ENCODE measurements at regions not wholly inside any gene's neighbourhood (a gene's known extent, or its start where the extent isn't known, plus 50 kb on each side); places are given as distances from the start of the nearest gene placed in this dataset.

DNA sequence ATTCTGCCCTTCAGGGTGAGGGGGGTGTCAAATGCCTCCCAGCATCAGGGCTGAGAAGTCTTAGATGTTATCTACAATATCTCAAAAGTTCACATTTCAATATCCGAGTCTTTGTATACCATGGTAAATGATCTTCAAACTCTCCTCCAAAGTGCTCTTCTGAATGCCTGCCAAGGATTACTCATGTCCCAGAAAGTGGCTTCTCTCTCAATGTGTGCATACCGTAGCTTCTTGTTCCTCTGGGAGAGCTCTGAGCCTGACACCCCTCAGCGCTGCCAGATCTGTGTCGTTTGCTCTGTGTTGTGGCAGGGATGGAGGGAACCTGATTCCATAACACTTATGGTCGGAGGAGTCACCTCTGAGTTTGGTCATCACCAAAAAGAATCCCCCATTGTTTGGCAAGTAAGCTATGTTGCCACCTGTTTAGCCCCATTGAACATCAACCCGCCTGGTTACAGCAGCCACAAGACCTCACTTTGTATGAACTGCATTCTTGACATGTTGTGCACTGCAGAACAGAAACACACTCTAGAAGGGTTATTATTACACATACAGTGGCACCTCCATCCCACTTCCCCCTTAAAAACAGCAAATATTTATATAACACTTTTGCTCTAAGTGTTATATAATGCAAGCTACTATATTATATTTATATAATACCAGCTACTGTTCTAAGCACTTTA is 163.1 kb upstream of the MIR17HG start:
- Mint-ChIP-seq H3K27me3 (peaks cover 17% of the 10 kb centered on the region), H3K4me3 (no peak overlapping the region), H3K4me1 (no peaks in the 10 kb centered on the region), H3K36me3 (ENCODE audit: low read depth) (no peaks in the 10 kb centered on the region), H3K27ac (no peak overlapping the region)
- DNase-seq (no peak), ATAC-seq (no peak)
- no peaks in the 10 kb centered on the region for H3K9me3 ChIP-seq (ENCODE audit: control insufficient read depth, low read length, poor library complexity, severe bottlenecking)

DNA sequence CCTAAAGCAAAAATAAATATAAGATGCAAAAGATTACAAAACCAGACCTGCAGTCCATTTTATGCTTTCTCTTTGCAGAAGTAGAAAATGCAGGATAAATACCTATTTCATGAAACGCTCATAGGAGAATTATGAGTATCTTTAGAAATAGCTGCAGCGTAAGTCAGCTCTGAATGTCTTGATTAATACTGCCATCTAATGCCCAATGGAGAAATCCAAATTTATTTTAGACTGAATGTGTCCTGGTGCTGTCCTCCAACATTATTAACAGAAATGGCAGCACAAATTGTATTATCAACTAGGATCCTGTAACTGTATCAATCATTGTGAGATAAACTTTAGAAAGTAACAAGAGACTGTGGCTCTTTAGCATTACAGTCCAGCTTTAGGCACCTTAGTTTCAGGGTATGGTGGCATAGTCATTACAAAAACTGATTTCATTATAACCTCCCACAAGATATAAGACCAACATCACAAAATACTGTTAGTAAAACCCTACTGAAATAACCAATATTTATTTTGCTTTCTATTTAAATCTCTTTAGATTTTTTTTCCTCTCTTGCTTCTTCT is 162.1 kb upstream of the MIR17HG start:
- Mint-ChIP-seq H3K27me3 (peaks cover 17% of the 10 kb centered on the region), H3K4me3 (no peak overlapping the region), H3K36me3 (ENCODE audit: low read depth) (no peaks in the 10 kb centered on the region), H3K4me1 (no peaks in the 10 kb centered on the region), H3K27ac (no peak overlapping the region)
- ATAC-seq (no peak), DNase-seq (no peak)
- no peaks in the 10 kb centered on the region for H3K9me3 ChIP-seq (ENCODE audit: control insufficient read depth, low read length, poor library complexity, severe bottlenecking)

DNA sequence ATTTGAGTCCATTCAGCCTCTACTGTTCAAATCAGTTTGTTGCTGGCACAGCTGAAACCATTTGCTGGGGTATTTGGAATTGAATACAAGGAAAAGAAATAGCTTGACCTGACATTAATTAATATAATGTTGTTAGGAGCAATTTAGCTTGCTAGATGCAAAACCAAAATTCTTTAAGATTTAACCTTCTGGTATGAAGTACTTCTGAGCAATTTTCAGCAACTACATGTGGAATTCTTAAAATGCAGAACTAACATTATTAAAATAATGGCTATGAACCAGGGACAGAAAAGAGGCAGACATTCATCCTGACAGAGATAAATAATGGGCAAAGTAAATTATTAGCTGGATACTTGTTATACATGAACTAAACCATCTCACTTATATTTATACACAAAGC is 160.0 kb upstream of the MIR17HG start:
- H3K9me3 ChIP-seq (ENCODE audit: control insufficient read depth, low read length, poor library complexity, severe bottlenecking), result no peaks in the 10 kb centered on the region
- ATAC-seq, result no peak
- no peaks in the 10 kb centered on the region for H3K36me3 Mint-ChIP-seq (ENCODE audit: low read depth)
- H3K27ac Mint-ChIP-seq, result no peak overlapping the region
- no peaks in the 10 kb centered on the region for H3K4me1 Mint-ChIP-seq
- DNase-seq, result no peak
- H3K27me3 Mint-ChIP-seq, result peaks cover 17% of the 10 kb centered on the region
- no peak overlapping the region for H3K4me3 Mint-ChIP-seq

DNA sequence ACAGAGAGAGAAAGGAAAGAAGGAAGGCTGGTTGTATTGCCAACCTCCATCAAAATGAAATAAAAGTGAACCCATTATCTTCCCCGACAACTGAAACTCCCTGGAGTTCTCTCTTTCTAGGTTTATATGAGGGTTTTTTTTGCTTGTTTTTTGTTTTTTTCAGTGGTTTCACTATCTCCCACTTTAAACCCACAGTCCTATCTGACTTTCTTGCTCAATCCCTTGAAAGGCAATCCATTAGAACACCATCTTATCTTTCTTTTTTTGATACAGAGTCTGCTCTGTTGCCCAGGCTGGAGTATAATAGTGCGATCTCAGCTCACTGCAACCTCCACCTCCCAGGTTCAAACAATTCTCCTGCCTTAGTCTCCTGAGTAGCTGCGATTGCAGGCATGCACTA is 158.0 kb upstream of the MIR17HG start:
- H3K4me3 Mint-ChIP-seq, result no peak overlapping the region
- no peaks in the 10 kb centered on the region for H3K9me3 ChIP-seq (ENCODE audit: control insufficient read depth, low read length, poor library complexity, severe bottlenecking)
- no peak overlapping the region for H3K27ac Mint-ChIP-seq
- DNase-seq, result no peak
- no peaks in the 10 kb centered on the region for H3K36me3 Mint-ChIP-seq (ENCODE audit: low read depth)
- no peak for ATAC-seq
- no peaks in the 10 kb centered on the region for H3K4me1 Mint-ChIP-seq
- H3K27me3 Mint-ChIP-seq, result peaks cover 9% of the 10 kb centered on the region

DNA sequence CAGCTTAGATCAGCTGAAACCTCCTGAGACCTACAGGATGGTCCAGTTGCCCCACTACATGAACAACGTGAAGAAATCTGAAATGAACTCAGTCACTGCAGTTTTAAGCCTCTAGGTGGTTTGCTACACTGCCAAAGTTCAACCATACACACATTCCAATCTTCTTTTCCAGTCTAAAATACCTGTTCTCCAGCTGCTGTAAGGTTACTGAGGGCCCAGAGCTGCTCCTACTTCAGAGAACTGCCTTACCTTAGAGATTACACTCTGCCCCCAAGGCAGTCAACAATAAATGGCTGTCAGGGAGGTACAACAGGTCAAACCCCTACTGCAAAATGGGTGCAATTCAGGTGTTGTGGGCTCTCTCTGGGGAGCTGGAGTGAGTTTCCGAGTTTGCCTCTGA is 154.1 kb upstream of the MIR17HG start:
- Mint-ChIP-seq H3K27ac (no peak overlapping the region), H3K4me1 (no peaks in the 10 kb centered on the region), H3K36me3 (ENCODE audit: low read depth) (no peaks in the 10 kb centered on the region), H3K4me3 (no peak overlapping the region), H3K27me3 (peaks cover 8% of the 10 kb centered on the region)
- ATAC-seq, result no peak
- H3K9me3 ChIP-seq (ENCODE audit: control insufficient read depth, low read length, poor library complexity, severe bottlenecking), result no peaks in the 10 kb centered on the region
- no peak for DNase-seq

DNA sequence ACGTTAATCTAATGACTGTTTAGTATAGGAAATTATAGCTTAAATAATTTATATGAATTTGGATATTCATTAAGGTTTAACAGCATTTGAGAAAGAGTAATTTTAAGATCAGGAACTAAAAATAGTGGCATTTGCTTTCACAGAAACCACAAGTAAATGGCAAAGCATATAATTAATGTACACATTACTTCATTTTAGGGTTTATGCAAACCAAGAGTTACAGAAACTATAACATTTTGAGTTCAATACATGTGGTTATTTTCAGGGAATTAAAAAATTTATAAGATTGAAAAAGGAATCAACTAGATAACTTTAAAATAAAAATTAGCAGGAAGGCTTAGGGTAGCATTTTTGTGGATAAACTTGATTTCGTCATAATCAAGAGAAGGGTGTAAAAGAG is 151.7 kb upstream of the MIR17HG start:
- Mint-ChIP-seq H3K4me1 (no peaks in the 10 kb centered on the region), H3K36me3 (ENCODE audit: low read depth) (no peaks in the 10 kb centered on the region), H3K27me3 (peaks cover 11% of the 10 kb centered on the region), H3K27ac (no peak overlapping the region), H3K4me3 (no peak overlapping the region)
- no peaks in the 10 kb centered on the region for H3K9me3 ChIP-seq (ENCODE audit: control insufficient read depth, low read length, poor library complexity, severe bottlenecking)
- ATAC-seq, result no peak
- DNase-seq, result no peak

DNA sequence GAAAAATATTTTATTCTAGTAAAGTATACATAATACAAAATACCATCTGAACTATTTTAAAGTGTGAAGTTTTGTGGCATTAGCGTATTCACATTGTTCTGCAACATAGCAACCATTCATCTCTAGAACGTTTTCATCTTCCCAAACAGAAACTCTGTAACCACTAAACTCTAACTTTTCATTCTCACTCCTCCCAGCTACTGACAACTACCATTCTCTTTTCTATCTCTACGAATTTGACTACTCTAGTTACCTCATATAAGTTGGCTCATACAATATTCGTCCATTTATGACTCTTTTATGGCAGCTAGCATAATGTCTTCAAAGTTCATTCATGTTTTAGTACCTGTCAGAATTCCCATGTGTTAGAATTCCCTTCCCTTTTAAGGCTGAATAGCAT is 150.5 kb upstream of the MIR17HG start:
- no peak overlapping the region for H3K4me3 Mint-ChIP-seq
- H3K27me3 Mint-ChIP-seq, result peaks cover 14% of the 10 kb centered on the region
- ATAC-seq (no peak), DNase-seq (no peak)
- H3K36me3 Mint-ChIP-seq (ENCODE audit: low read depth), result no peaks in the 10 kb centered on the region
- H3K27ac Mint-ChIP-seq, result no peak overlapping the region
- no peaks in the 10 kb centered on the region for H3K9me3 ChIP-seq (ENCODE audit: control insufficient read depth, low read length, poor library complexity, severe bottlenecking)
- H3K4me1 Mint-ChIP-seq, result no peaks in the 10 kb centered on the region

DNA sequence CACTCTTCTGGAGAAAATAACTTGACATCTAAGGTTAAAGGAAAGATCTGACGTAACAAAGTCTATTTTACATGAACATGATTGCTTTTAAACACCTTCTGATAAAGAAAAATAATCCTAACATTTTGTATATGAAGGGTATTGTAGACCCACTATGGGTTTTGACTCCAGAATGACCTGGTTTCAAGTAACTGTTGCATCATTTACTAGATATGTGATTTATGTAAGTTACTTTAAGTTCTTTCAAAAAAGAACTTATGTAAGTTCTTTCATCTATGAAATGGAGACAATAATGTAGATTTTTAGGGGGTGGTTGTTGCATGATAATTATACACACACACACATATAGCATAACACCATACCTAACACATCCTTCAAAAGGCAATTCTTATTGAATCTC is 147.6 kb upstream of the MIR17HG start:
- H3K27me3 Mint-ChIP-seq, result peaks cover 14% of the 10 kb centered on the region
- no peak overlapping the region for H3K4me3 Mint-ChIP-seq
- no peak for ATAC-seq
- H3K9me3 ChIP-seq (ENCODE audit: control insufficient read depth, low read length, poor library complexity, severe bottlenecking), result no peaks in the 10 kb centered on the region
- DNase-seq, result no peak
- no peak overlapping the region for H3K27ac Mint-ChIP-seq
- H3K4me1 Mint-ChIP-seq, result no peaks in the 10 kb centered on the region
- no peaks in the 10 kb centered on the region for H3K36me3 Mint-ChIP-seq (ENCODE audit: low read depth)

DNA sequence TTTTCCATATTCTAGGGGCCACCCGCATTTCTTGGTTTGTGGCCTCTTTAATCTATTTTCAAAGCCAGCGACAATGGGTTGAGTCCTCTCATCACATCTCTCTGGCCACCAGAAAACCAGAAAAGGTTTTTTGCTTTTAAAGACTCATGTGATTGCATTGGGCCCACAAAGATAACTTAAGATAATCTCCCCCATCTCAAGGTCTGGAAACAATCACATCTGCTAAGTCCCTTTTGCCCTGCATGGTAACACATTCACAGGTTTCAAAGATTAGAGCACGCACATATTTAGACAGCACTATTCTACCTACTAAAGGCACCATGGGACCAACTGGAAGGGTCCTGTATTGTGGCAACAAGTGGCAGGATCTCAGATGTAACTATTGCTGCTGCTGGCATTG is 147.0 kb upstream of the MIR17HG start:
- H3K9me3 ChIP-seq (ENCODE audit: control insufficient read depth, low read length, poor library complexity, severe bottlenecking), result no peaks in the 10 kb centered on the region
- Mint-ChIP-seq H3K4me1 (no peaks in the 10 kb centered on the region), H3K27me3 (peaks cover 14% of the 10 kb centered on the region), H3K4me3 (no peak overlapping the region), H3K36me3 (ENCODE audit: low read depth) (no peaks in the 10 kb centered on the region), H3K27ac (no peak overlapping the region)
- ATAC-seq (no peak), DNase-seq (no peak)

DNA sequence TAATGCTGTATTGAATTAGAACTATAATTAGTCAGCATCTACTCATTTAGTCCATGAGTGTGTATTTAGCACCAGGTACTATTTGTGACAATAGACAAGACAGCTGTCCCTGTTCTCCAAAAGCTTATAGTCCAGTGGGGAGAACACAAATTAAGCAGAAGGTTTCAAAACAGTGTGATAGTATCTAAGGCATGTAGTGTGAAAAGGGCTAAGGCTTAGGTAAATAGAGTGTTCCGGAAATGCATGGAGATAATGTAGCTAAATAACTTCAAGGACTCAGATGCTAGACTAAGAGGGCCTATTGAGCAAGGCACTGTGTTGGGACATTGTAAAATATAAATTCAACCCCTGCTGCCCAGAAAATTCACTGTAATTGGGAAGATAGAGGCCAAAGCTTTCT is 144.1 kb upstream of the MIR17HG start:
- ATAC-seq (no peak), DNase-seq (no peak)
- Mint-ChIP-seq H3K27ac (no peak overlapping the region), H3K36me3 (ENCODE audit: low read depth) (no peaks in the 10 kb centered on the region), H3K4me3 (no peak overlapping the region), H3K4me1 (no peaks in the 10 kb centered on the region), H3K27me3 (peaks cover 6% of the 10 kb centered on the region)
- H3K9me3 ChIP-seq (ENCODE audit: control insufficient read depth, low read length, poor library complexity, severe bottlenecking), result no peaks in the 10 kb centered on the region

DNA sequence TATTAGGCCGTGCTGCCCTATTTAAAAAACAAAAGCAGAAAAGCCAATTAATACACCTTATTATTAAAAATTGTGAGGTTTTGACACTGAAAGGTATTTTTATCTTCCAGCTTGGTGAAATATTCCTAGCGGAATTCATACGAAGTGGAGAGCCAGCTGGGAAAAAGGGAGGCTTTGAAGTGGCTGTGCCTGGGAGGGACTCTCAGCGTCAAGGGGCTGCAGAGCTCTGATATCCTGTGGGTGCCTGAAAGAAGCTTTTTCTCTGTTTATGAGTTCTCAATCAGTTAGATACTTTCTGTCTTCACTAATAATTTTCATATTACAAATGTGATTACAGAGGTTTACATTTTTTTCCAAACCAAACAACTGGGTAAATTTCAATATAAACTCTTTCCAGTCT is 140.2 kb upstream of the MIR17HG start:
- no peaks in the 10 kb centered on the region for H3K9me3 ChIP-seq (ENCODE audit: control insufficient read depth, low read length, poor library complexity, severe bottlenecking)
- Mint-ChIP-seq H3K4me3 (no peak overlapping the region), H3K36me3 (ENCODE audit: low read depth) (no peaks in the 10 kb centered on the region), H3K27ac (no peak overlapping the region), H3K27me3 (peaks cover 1% of the 10 kb centered on the region), H3K4me1 (no peaks in the 10 kb centered on the region)
- ATAC-seq (no peak), DNase-seq (no peak)

DNA sequence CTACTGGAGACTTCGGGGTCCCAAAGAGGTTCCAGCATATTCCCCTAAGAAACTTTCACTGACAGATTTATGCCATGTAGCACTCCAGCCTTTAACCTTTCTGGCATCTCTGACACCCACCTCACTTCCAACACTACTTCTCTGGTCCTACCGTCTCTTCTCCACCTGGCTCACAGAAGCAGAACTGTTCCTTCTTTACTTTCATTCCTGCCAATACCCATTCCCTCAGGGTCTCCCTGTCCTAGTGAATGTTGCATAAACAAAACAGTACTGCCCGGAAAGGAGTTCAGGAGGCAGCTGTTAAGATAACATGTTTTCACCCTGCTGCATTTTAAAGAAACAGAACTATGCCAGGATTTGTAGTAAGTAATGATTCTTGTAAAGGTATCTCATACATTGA is 136.0 kb upstream of the MIR17HG start:
- Mint-ChIP-seq H3K27ac (no peak overlapping the region), H3K4me1 (no peaks in the 10 kb centered on the region), H3K4me3 (no peak overlapping the region), H3K36me3 (ENCODE audit: low read depth) (no peaks in the 10 kb centered on the region), H3K27me3 (peaks cover 6% of the 10 kb centered on the region)
- H3K9me3 ChIP-seq (ENCODE audit: control insufficient read depth, low read length, poor library complexity, severe bottlenecking), result no peaks in the 10 kb centered on the region
- DNase-seq (no peak), ATAC-seq (no peak)

DNA sequence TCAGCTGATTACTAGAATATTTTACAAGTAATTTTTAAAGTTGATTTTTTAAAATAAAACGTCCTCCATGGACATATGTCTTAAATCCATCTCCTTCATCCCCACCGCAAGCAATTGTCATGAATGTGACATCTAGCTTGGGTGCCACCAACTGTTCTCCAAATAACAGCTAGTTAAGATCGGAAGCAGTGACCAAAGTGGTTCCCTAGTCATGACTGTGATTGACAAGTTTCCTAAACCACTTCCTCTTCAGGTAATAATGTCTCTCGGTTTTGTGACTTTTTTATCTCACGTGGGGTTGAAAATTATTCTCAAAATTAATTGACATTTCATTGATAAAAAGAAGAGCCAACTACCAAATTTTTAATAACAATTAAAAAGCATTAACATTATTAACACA is 135.3 kb upstream of the MIR17HG start:
- no peak for DNase-seq
- Mint-ChIP-seq H3K4me1 (no peaks in the 10 kb centered on the region), H3K27me3 (peaks cover 6% of the 10 kb centered on the region), H3K27ac (no peak overlapping the region), H3K4me3 (no peak overlapping the region), H3K36me3 (ENCODE audit: low read depth) (no peaks in the 10 kb centered on the region)
- H3K9me3 ChIP-seq (ENCODE audit: control insufficient read depth, low read length, poor library complexity, severe bottlenecking), result no peaks in the 10 kb centered on the region
- no peak for ATAC-seq

DNA sequence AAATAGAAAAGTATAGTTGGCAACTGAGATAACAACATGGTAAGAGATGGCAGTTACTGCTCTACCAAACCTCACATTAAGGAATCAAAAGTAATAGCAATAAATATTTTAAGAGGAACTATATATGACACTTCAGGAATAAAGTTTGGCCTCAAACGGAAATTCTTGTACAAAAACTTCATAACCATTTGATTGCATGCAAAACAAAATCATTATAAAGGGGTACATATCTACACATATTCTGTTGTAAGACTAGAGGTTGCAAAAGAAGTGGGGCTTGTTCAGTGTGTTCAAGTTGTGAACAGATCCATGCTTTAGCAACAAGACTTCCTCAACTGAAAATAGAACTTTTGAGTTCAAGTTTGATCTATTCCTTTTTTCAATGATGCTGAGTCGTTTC is 133.5 kb upstream of the MIR17HG start:
- ATAC-seq (no peak), DNase-seq (no peak)
- no peaks in the 10 kb centered on the region for H3K4me1 Mint-ChIP-seq
- H3K36me3 Mint-ChIP-seq (ENCODE audit: low read depth), result no peaks in the 10 kb centered on the region
- peaks cover 6% of the 10 kb centered on the region for H3K27me3 Mint-ChIP-seq
- H3K4me3 Mint-ChIP-seq, result no peak overlapping the region
- no peak overlapping the region for H3K27ac Mint-ChIP-seq
- no peaks in the 10 kb centered on the region for H3K9me3 ChIP-seq (ENCODE audit: control insufficient read depth, low read length, poor library complexity, severe bottlenecking)

Measured in T-helper 17 cell (primary cell).